GM18498 (cell line): ENCODE measurements at regions not wholly inside any gene's neighbourhood (a gene's known extent, or its start where the extent isn't known, plus 50 kb on each side); places are given as distances from the start of the nearest gene placed in this dataset.

Experiments
- ATAC-seq: cut with Tn5 transposase; IDR thresholded peaks from one replicate; pipeline ENCODE4 v1.9.1; 2021; ENCODE audit warnings: mild to moderate bottlenecking, moderate library complexity; ENCODE audit not compliant: unreplicated experiment

DNA sequence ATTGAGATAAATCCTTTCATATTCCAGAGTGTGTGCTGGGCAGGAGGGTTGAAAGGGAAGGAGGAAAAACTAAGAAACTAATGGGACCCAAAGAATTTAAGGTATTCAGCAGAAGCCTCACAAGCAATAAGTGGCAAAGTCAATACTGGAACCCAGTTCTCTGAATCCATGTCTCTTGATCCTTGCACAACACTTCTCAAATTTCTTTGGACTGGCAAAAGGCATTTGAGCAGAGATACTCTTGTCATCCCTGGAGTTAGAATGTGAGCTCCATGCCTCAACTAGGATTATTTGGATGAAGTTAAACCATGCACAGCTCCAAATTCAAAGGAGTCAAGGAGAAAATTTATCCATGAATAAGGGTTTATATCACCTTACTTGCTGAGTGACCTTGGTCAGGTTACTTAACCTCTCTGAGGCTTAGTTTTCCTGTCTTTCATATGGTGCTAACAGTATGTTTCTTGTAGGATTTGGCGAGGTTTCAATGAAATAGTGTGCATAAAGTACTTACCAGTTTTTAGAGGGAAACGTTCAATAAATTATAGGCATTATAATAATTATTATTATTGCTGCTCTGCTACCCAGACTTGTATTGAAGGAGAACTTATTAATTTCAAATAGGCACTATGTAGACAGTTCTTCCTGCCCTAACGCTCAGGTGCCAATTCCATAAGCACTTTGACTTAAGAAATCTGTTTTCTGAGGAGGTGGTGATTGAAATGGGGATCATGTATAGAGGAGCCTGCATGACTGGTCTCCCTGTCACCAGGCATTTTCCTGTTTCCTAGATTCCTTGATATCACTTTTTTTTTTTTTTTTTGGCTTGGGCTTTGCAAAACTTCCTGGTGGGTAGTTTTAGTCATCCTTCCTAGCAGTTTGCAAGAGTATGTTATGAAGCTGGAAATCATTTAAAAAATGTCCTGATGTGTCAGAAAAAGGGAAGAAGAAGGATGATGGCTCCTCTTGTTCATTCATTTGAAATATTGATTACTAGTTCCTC lies 125.0 kb upstream of the JUN start:
- ATAC-seq, result no peak

DNA sequence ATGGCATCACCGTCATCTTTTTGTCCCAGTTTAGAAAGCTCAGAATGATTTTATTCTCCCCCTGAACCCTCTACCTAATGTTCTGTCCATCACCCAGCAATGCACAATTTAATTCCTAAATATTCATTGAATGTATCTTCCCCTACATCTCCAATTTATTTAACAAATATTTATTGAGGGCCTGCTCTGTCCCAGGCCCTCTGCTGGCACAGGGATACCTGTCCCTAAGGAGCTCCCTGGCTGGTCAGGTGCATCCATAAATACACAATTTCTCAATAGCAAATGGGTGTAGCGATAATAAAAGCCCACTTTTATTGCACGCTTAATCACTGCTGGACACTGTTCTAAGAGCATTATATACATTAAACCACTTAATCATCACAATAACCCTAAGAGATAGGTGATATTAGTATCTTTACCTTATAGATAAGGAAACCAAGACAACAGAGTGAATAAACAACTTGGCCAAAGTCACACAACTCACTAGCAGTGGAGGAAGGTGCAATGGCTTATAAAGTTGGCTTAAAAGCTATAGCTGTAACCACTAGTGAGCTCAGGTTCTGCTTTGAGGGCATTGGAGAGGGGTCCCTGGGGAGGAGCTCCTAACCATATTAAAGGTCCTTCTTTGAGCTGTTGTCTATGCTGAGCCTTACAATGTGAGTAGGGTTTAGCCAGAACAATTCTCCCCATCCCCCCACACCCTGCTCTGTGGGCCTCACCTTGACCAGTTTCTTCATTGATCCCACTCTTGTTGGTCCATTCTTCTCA lies 126.3 kb upstream of the JUN start:
- ATAC-seq, result no peak

DNA sequence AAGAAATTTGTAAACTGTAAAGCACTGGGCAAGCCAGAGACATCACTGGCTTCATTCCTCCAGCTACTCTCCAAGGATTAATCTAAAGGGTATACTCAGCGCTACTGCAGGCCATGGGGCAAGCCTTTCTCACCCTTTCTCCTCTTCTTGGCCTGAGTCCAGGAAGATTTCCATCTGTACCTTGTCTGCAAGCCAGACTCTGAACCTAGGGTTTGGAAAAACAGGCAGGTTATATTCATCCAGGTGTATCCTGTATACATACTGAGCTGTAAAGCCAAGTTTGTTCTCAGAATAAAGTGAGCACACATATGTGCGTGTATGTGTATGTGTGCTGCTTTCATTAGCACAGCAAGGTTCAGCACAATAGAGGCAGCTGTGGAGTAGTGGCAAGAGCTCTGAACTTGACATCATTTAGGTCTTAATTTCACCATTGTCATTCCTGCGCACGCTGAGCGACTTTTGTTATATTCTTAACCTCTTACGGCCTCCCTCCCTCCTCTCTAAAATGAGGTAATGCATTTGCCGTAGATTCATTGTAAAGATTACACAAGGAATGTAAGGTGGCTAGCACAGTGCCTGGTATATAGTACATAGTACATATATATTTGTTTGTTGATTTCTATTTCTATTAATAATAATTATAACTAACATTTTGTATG lies 128.1 kb upstream of the JUN start:
- ATAC-seq, result no peak

DNA sequence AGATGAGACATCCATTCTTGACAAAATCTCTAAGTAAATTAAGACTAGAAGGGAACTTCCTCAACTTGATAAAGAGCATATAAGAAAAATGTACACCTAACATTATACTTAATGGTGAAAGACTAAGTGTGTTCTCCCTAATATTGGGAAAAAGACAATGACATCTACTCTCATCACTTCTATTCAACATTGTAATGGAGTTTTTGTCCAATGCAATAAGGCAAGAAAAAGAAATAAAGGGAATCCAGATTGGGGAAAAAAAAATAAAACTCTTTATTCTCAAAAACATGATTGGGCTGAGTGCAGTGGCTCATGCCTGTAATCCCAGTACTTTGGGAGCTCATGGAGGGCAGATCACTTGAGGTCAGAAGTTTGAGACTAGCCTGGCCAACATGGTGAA lies 131.1 kb upstream of the JUN start:
- ATAC-seq, result no peak

DNA sequence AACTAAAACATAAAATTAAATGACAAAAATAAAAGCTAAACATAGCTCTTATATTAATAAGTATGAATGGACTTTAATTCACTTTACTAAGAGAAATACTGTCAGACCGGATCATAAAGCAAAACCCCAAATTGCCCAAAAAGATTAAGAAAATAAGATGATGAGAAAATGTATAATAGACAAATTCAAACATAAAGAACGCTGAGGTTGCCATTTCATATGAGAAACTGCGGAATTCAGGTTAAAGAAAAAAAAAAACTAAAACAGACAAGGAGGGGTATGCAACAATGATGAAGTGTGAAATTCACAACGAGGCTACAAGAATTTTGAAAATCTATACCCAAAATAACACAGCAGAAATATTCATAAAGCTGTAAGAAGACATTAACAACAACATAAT lies 133.6 kb upstream of the JUN start:
- ATAC-seq, result no peak

DNA sequence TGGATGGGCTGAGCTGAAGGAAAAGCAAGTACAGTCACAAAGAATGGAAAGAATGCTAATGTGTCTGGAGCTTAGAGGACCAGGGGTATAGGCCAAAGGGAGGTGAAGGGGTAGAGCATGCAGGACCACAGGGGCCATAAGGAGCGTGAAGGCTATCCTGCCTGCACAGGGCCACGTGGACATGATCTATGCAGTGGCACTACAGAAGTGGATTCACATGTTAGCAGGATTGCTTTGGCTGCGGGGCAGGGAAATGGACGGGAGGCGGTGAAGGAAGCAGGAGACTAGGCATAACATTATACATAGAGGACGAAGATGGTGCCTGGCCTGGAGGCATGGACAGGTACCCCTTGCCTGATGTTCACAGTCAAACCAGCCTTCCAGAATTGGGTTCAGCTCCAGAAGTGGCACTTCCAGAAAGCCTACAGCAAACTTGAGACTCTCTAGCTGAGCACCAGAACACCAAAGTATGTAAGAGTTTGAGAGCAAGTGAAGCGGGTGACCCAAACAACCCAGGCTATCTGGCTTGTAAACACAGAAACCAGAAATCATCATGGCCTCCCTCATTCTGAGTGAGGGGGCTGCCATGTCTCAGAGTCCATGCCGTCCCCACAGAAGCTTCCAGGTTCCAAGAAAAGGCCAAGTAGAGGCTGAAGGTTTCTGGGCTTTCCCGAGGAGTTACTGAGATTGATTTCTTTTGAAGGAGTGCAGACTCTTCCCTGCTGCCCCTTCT lies 135.5 kb upstream of the JUN start:
- no peak for ATAC-seq

DNA sequence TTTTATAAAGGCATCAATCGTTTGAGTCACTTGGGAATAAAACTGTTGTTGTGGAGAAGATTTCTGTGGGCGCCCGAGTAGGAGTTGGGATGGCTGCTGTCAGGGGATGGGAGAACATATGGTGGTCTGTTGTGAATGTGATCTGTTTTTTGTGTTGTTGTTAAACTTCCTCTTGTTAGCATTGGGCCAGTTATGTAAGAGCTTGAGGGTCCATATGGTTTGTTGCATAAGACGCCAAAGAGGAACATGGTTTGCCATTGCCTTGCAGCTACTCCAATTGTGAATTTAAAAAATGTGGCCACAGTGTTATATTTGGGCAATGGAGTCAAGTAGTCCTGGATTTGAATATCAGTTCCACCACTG lies 136.1 kb upstream of the JUN start:
- ATAC-seq, result no peak

DNA sequence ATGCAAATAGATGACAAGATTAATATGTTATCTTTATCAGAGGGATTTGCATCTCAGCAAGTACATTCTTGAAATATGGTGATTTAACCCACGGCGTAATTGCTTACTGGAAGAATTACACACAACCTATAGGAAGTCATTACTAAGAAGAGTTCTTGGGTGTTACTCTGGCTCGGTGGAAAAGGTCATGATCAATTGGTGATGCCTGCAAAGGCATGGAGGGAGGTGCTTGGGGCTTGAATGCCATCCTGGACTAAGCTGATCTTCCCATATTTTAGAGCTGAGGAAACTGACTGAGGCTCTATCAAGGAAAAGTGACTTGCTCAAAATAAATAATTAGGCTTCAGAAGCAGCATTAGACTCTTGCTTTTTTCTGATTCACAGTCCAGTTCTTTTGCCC lies 137.5 kb upstream of the JUN start:
- no peak for ATAC-seq

DNA sequence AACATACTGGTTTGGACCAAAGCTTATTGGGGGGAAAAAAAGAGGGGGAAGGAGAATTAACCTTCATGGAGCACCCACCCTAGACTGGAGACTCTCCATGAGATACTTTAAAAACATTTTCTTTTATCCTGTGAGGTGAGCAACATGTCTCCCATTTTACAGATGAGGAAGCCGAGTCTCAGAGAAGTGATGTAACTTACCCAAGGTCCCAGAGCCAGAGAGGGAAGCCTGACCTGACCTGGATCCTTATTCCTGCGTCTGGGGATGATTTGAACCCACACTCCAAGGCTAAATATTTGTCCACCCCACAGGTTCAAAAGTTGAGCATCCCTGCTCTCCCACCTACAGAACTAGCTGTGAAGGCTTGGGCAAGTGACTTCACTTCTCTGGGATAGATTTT lies 137.9 kb upstream of the JUN start:
- ATAC-seq, result no peak

DNA sequence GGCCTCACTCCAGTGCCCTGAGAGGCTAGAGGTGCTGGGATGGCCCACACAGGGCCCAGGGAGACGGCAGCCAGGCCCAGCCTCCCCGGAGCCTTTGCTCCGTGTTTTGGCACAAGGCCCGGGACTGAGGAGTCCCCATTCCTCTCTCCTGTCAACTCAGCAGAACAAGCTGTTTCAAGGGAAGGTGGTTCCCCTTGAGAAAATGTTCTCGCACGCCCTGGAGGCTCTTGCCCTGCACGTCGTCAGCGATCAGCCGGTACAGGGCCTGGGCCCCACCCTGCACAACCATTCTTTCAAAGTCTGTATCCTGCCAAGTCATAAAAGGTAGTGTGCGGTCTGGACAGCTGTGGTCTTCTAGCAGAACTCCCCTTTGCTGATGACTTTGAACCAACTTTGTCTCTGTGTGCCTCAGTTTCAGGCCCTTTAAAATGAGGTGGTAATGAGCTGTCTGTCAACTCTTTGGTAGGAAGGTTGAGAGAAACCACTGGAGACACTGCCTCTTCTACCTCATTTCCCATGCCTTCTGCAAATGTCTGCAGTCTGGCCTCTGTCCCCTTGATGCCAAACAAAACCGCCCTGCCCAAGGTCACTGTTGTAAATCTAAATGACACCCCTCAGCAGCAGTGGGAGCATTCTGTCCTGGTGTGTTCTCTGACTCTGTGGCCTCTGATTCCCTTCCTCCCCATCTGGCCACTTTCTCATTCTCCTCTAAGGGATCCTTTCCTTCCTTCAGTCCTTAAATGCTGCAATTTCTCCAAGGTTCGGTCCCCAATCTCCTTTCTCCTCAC lies 138.6 kb upstream of the JUN start:
- ATAC-seq, result peak; percentile 90

DNA sequence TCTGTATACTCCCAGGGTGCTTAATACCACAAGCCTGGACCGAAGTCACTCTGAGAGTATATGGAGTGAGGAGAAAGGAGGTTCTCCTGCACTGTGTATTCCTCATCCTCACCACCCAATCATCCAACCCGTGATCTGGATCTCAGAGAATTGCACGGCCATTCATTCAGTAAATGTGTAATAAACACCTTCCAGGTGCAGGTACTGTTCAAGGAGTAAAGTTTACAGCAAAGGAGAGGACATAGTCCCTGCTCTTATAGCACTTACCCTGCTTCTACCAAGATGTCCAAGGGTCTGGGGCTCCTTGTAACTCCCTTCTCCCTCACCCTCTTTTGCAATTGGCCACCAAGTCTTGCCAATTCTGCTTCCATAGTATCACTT lies 139.2 kb upstream of the JUN start:
- ATAC-seq, result no peak

DNA sequence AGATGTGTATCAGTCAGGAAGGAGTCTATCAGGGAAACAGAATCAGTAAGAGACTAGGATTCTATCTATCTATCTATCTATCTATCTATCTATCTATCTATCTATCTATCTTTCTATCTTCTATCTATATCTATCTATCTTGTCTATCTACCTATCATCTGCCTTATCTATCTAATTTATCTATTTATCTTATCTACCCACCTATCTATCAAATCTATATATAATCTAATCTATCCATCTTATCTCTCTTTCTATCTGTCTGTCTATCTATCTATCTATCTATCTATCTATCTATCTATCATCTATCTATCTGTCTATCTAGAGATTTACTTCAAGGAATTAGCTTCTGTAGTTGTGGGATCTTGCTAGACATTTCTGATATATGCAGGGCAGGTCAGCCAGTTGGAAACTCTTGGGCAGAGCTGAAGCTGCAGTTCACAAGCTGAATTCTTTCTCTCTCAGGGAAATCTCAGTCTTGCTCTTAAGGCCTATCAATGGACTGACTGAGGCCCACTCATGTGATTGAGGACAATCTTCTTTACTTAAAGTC lies 140.2 kb upstream of the JUN start:
- ATAC-seq, result no peak

DNA sequence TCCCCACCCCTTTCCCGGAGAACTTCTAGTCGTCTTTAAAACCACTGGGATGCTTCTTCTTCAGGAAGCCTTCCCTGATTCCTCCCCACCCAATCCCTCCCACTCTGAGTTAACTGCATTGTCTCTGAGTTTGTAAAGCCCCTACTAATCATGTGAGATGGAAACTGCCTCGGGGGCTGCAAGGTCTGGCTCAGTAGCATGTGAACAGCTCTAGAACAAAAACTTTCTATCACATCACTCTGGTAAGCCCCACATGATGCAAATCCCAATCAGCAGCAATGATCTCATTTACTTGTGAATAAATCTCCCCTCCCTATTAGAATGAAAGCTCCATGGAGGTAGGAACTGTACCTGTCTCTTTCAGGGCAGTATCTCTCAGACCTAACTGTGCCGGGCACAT lies 141.0 kb upstream of the JUN start:
- no peak for ATAC-seq

DNA sequence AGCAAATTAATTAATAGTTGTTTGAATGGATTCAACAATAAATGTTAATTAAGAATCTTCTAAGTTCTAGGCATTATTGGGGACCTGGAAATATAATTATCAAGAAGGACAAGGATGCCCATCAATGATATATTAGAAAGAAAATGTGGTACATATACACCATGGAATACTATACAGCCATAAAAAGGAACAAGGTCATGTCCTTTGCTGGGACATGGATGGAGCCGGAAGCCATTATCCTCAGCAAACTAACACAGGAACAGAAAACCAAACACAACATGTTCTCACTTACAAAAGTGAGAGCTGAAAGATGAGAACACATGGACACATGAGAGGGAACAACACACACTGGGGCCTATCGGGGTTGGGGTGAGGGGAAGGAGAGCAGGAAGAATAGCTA lies 141.4 kb upstream of the JUN start:
- ATAC-seq, result no peak

DNA sequence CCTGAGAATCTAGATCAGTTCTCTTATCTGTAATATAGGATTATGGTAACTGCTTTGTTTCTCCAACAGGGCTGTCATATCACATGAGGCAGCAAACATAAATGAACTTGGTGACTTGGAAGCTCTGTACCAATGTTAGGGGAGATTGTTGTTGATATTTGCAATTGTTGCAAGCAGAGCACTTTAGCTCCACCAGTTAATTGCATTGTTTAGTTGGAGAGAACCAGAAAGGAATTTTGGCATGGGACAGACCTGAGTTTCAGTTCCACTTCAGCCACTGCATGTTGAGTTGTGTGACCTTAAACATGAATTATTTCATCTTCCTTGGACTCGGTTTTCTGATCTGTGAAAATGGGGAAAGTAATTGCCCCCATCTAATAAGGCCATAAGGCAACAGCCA lies 142.3 kb upstream of the JUN start:
- ATAC-seq, result no peak

DNA sequence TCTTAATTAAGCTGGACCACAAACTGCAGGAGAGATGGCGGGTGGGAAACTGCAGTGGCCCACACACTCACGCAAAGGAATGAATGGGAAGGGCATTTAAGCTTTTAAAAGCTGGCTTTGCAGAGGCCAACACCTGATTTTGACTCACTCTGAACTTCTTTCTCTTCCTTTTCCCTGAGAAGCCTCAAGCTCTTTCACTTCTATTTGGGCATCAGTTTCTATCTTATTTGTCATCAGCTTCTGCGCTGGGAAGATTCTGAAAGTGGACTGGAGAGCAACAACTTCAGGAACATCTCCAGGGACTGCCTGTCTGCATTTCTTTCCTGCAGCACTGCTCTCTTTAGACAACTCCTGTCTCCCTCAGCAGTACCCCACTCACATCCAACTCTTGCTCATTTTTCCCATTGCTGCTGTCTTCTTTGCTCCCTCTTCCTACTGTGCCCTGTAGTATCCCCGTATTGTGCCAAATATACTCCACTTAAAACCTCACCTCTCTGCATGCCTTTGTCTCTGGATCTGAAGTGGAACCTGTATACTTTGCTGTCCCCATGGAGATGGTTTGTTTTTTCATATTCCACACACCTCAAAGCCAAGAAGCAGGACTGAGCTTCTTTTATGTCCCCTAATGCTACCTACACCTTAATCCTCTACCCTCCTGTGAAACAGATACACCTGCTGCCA lies 143.3 kb upstream of the JUN start:
- no peak for ATAC-seq

DNA sequence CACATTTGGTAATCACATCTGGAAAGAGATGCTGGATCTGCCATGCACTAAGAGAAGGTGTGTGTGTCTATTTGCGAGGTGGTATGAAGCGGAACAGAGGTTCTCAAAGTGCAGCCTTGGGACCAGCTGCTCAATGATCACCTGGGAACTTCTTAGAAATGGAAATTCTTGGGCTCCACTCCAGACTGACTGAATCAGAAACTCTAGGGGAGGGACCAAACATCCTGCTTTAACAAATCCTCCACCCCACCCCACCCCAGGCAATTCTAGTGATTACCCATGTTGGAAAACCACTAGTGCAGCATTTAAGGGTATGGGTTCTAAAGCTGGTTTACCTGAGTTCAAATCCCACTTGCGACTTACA lies 143.9 kb upstream of the JUN start:
- no peak for ATAC-seq

DNA sequence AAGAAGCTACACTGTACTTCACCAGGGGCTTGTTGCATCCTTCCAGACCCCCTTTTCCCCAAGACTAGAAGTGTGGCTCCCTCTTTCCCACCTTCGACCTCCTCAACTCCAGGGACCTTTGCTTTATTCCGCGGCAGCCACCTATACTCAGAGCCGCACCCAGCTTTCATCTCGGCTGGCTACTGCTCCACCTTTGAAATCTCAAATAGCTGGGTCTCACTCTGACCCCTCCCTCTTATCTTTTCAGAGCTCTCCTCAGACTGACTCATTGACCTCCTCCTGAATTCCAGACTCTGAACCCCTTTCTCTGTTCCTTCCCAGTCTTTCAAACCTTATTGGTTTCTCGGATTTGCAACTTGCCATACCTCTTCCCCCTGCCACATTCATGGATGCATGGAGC lies 144.7 kb upstream of the JUN start:
- ATAC-seq, result no peak

DNA sequence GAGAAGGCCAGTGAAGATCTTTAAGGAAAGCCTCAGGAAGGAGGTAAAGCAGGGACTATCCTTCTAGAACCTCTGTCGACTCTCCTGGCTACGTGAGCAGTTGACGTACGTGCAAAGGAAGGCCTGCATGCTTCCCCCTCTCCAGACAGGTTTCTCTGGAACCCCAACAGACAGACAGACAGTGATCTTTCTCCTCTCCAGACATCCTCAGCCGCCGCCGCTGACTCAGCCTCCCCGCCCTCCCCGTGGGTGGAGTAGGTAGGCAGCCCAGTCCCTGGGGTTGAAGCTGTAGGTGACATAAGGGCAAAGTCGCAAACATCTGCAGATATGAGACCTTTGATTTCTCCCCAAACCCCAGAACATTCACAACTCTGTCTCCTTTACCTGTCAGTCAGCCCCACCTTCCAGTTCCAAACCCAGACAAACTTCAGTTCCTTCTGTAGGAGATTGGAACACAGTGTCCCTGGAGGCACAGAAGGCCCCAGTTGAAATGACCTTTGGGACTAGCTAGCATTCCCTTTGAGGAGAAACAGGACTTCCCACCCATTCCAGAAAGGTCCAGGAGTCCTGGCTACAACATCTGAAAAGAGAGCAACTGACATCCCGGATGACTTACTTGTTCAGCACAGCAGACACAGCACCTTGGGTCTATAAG lies 146.0 kb upstream of the JUN start:
- no peak for ATAC-seq
